Panc1 (cell line): ENCODE measurements at regions not wholly inside any gene's neighbourhood (a gene's known extent, or its start where the extent isn't known, plus 50 kb on each side); places are given as distances from the start of the nearest gene placed in this dataset.

Source experiments
- ATAC-seq: fragments of 200-7000 bp; cut with Tn5 transposase; 2 replicates; pipeline ENCODE4 v1.9.1; 2020; ENCODE audit warnings: mild to moderate bottlenecking, moderate library complexity
- BruUV-seq: library from RNA; stranded (reverse); fragments of 400-500 nt; replicated peaks from 2 replicates; lab custom pipeline; 2021; lab: Mats Ljungman, UMichigan
- CTCF ChIA-PET: fragments of 300-600 bp; sonication (Branson Sonifier 250); formaldehyde crosslinking; loops from one replicate; lab custom pipeline; 2022; ENCODE audit warnings: antibody characterized with exemption; lab: Charles Lee
- POLR2A ChIA-PET: fragments of 300-600 bp; sonication (Branson Sonifier 250); formaldehyde crosslinking; loops from one replicate; lab custom pipeline; 2022; ENCODE audit warnings: antibody characterized with exemption; lab: Charles Lee
- DNase-seq: peaks from one replicate; pipeline ENCODE4 v3.0.0-alpha.2; 2010; ENCODE audit warnings: low read depth, low spot score
- H3K27ac ChIP-seq: 2 replicates; pipeline ENCODE4 v1.5.1; 2011; ENCODE audit warnings: mild to moderate bottlenecking, low read length, inconsistent platforms
- H3K27me3 ChIP-seq: fragments of 200-500 bp; sonication (Bioruptor generic); 2 replicates; pipeline ENCODE4 v1.6.0; 2014; ENCODE audit warnings: low read length, inconsistent platforms; ENCODE audit not compliant: control insufficient read depth, insufficient read depth
- H3K36me3 ChIP-seq: fragments of 200-500 bp; sonication (Bioruptor generic); 2 replicates; pipeline ENCODE4 v1.5.1; 2014; ENCODE audit warnings: inconsistent platforms, mild to moderate bottlenecking, low read length, moderate library complexity; ENCODE audit not compliant: control insufficient read depth, insufficient read depth
- H3K4me1 ChIP-seq: 2 replicates; pipeline ENCODE4 v1.5.1; 2011; ENCODE audit warnings: inconsistent platforms, mild to moderate bottlenecking, low read length, moderate library complexity; ENCODE audit not compliant: control insufficient read depth, insufficient read depth
- H3K4me3 ChIP-seq, 2 experiments: 2 replicates each; pipeline ENCODE4 v1.5.1; 2011 to 2012; ENCODE audit warnings: low read depth in 2 of 2, low read length in 2 of 2, mild to moderate bottlenecking in 2 of 2, inconsistent platforms in 1 of 2, moderate library complexity in 1 of 2
- H3K9me3 ChIP-seq: fragments of 200-500 bp; sonication (Bioruptor generic); 2 replicates; pipeline ENCODE4 v1.5.1; 2014; ENCODE audit warnings: low read depth, mild to moderate bottlenecking, inconsistent platforms, low read length, moderate library complexity; ENCODE audit not compliant: control insufficient read depth, insufficient read depth
- POLR2AphosphoS5 ChIP-seq: IDR thresholded peaks from 2 replicates; pipeline ENCODE4 v1.6.1; 2012; ENCODE audit warnings: mild to moderate bottlenecking, low read depth, low read length, moderate library complexity
- SIN3A ChIP-seq: IDR thresholded peaks from 2 replicates; pipeline ENCODE4 v1.6.1; 2012; ENCODE audit warnings: low read depth, mild to moderate bottlenecking, low read length, moderate library complexity, borderline replicate concordance; ENCODE audit not compliant: insufficient read depth
- TCF7L2 ChIP-seq: IDR thresholded peaks from 2 replicates; pipeline ENCODE4 v1.6.1; 2011; ENCODE audit warnings: mild to moderate bottlenecking, low read depth, low read length, inconsistent platforms
- in situ Hi-C: cut with HindIII; loops from 2 replicates; pipeline ENCODE4 v1.10.0; 2016; ENCODE audit warnings: low sequenced_read_pairs, low pct_unique_long_range_greater_than_20kb
- intact Hi-C: fragments of 100-400 bp; cut with micrococcal nuclease; formaldehyde crosslinking; loops from one replicate; pipeline ENCODE4 v1.10.0; 2022; ENCODE audit not compliant: unreplicated experiment
- TF ChIP-seq, protein P1 (sequence below): fragments of 450-650 bp; IDR thresholded peaks from 2 replicates; pipeline ENCODE4 v1.5.1; 2017; ENCODE audit warnings: mild to moderate bottlenecking
- TF ChIP-seq, protein P2 (sequence below), 2 experiments: IDR thresholded peaks; 2 replicates each; pipeline ENCODE4 v1.6.1; 2011 to 2012; ENCODE audit warnings: low read depth in 2 of 2, control low read depth in 1 of 2, low read length in 1 of 2, mild to moderate bottlenecking in 1 of 2, moderate library complexity in 1 of 2; ENCODE audit not compliant: insufficient read depth in 1 of 2

DNA sequence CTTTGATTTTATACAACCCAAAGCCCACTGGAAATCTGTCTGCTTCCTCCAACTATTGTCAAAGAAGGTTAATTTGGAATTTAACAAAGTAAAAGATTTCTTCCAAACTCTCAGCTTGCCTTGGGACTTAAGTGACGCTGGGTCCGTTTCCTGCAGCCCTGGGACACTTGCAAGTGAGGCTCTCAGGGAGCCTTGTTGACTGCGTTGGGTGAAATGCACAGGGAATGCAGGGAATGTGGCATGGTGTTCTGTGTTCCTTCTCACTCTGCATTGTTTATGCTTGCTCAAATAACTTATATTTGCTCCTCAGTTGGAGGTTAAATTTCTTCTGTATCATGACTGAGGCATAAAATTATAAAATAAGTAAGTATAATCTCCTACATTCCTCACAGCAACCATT is 60.9 kb upstream of the TJP1 start:
- no peak for TF ChIP-seq TCF7L2
- TF ChIP-seq, protein P1, sequence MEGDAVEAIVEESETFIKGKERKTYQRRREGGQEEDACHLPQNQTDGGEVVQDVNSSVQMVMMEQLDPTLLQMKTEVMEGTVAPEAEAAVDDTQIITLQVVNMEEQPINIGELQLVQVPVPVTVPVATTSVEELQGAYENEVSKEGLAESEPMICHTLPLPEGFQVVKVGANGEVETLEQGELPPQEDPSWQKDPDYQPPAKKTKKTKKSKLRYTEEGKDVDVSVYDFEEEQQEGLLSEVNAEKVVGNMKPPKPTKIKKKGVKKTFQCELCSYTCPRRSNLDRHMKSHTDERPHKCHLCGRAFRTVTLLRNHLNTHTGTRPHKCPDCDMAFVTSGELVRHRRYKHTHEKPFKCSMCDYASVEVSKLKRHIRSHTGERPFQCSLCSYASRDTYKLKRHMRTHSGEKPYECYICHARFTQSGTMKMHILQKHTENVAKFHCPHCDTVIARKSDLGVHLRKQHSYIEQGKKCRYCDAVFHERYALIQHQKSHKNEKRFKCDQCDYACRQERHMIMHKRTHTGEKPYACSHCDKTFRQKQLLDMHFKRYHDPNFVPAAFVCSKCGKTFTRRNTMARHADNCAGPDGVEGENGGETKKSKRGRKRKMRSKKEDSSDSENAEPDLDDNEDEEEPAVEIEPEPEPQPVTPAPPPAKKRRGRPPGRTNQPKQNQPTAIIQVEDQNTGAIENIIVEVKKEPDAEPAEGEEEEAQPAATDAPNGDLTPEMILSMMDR, result no peak
- TF ChIP-seq SIN3A, result no peak
- TF ChIP-seq, protein P2, sequence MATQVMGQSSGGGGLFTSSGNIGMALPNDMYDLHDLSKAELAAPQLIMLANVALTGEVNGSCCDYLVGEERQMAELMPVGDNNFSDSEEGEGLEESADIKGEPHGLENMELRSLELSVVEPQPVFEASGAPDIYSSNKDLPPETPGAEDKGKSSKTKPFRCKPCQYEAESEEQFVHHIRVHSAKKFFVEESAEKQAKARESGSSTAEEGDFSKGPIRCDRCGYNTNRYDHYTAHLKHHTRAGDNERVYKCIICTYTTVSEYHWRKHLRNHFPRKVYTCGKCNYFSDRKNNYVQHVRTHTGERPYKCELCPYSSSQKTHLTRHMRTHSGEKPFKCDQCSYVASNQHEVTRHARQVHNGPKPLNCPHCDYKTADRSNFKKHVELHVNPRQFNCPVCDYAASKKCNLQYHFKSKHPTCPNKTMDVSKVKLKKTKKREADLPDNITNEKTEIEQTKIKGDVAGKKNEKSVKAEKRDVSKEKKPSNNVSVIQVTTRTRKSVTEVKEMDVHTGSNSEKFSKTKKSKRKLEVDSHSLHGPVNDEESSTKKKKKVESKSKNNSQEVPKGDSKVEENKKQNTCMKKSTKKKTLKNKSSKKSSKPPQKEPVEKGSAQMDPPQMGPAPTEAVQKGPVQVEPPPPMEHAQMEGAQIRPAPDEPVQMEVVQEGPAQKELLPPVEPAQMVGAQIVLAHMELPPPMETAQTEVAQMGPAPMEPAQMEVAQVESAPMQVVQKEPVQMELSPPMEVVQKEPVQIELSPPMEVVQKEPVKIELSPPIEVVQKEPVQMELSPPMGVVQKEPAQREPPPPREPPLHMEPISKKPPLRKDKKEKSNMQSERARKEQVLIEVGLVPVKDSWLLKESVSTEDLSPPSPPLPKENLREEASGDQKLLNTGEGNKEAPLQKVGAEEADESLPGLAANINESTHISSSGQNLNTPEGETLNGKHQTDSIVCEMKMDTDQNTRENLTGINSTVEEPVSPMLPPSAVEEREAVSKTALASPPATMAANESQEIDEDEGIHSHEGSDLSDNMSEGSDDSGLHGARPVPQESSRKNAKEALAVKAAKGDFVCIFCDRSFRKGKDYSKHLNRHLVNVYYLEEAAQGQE (IDR thresholded peaks at IDR 0.05; ENCODE audit: insufficient read depth in 1 of 2, low read depth in 2 of 2, low read length in 1 of 2), result no peak
- TF ChIP-seq POLR2AphosphoS5, result no peak
- Histone ChIP-seq H3K27me3 (no peaks in the 10 kb centered on the region), H3K4me1 (no peaks in the 10 kb centered on the region), H3K36me3 (no peaks in the 10 kb centered on the region), H3K4me3 (no peak overlapping the region), H3K27ac (no peak overlapping the region), H3K9me3 (no peaks in the 10 kb centered on the region)
- ChIA-PET CTCF (no interaction called here), POLR2A (no interaction called here)
- DNase-seq (no peak), ATAC-seq (no peak)
- no TSS peak for BruUV-seq
- in situ Hi-C loops, result no loop called here
- intact Hi-C loops, result no loop called here

DNA sequence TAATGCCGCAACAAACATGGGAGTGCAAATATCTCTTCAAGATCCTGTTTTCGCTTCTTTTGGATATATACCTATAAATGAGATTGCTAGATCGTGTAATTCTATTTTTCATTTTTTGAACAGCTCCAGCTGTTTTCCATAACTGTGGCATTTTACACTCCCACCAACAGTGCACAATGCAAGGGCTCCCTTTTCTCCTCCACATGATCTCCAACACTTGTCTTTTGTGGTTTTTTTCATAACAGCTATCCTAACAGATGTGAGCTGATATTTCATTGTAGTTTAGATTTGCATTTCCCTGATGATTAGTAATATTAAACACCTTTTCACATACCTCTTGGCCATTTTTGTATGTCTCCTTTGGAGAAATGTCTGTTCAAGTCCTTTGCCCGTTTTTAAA is 58.6 kb upstream of the TJP1 start:
- Histone ChIP-seq H3K27ac (no peak overlapping the region), H3K4me3 (no peak overlapping the region), H3K9me3 (no peaks in the 10 kb centered on the region), H3K36me3 (no peaks in the 10 kb centered on the region), H3K27me3 (no peaks in the 10 kb centered on the region), H3K4me1 (no peaks in the 10 kb centered on the region)
- ChIA-PET CTCF (interaction anchor here (0.6 kb wide), 1 partner anchor 14 kb away, joined by 4 read pairs; no protein-coding TSS in a partner anchor), POLR2A (interaction anchor here (0.5 kb wide), 1 partner anchor 17 kb away, joined by 3 read pairs; no protein-coding TSS in a partner anchor)
- TF ChIP-seq TCF7L2 (no peak), SIN3A (no peak), POLR2AphosphoS5 (no peak)
- TF ChIP-seq, protein P2 (IDR thresholded peaks at IDR 0.05; ENCODE audit: insufficient read depth in 1 of 2, low read depth in 2 of 2, low read length in 1 of 2), result no peak
- TF ChIP-seq, protein P1, result no peak
- BruUV-seq, result no TSS peak
- ATAC-seq (no peak), DNase-seq (no peak)
- in situ Hi-C loops, result no loop called here
- intact Hi-C loops, result no loop called here
